GM12878 (cell line): ENCODE measurements at regions not wholly inside any gene's neighbourhood (a gene's known extent, or its start where the extent isn't known, plus 50 kb on each side); places are given as distances from the start of the nearest gene placed in this dataset.

Source experiments
- CHD2 ChIP-seq: IDR thresholded peaks from 2 replicates; pipeline ENCODE4 v1.6.1; 2011; ENCODE audit warnings: low read depth, low read length, improper control_type of control experiment, borderline replicate concordance
- ESRRA ChIP-seq: IDR thresholded peaks from 2 replicates; pipeline ENCODE4 v1.6.1; 2012; ENCODE audit warnings: mild to moderate bottlenecking, low read length, improper control_type of control experiment
- EZH2 ChIP-seq: IDR thresholded peaks from 2 replicates; pipeline ENCODE4 v1.6.1; 2012; ENCODE audit warnings: low read depth, mild to moderate bottlenecking, control low read depth, inconsistent platforms, low read length, borderline replicate concordance; ENCODE audit not compliant: control insufficient read depth
- FOXM1 ChIP-seq: IDR thresholded peaks from 2 replicates; pipeline ENCODE4 v1.6.1; 2012; ENCODE audit warnings: low read depth, mild to moderate bottlenecking, inconsistent platforms, low read length, moderate library complexity
- IKZF1 ChIP-seq: fragments of 450-650 bp; conservative IDR thresholded peaks from 2 replicates; pipeline ENCODE4 v1.6.1; 2017; ENCODE audit warnings: antibody characterized with exemption, mild to moderate bottlenecking
- KAT2A ChIP-seq: conservative IDR thresholded peaks from 2 replicates; pipeline ENCODE4 v1.6.1; 2011; ENCODE audit warnings: low read depth, low read length; ENCODE audit not compliant: control insufficient read depth
- NFIC ChIP-seq: IDR thresholded peaks from 2 replicates; pipeline ENCODE4 v1.6.1; 2012; ENCODE audit warnings: low read depth, mild to moderate bottlenecking, inconsistent platforms, low read length, moderate library complexity
- NFYB ChIP-seq: IDR thresholded peaks from 2 replicates; pipeline ENCODE4 v1.6.1; 2011; ENCODE audit warnings: low read depth, mild to moderate bottlenecking, low read length, improper control_type of control experiment, moderate library complexity; ENCODE audit not compliant: insufficient read depth
- PKNOX1 ChIP-seq: fragments of 450-650 bp; IDR thresholded peaks from 2 replicates; pipeline ENCODE4 v1.6.1; 2016; ENCODE audit warnings: mild to moderate bottlenecking
- POLR2A ChIP-seq: IDR thresholded peaks from 2 replicates; pipeline ENCODE4 v1.6.1; 2011; ENCODE audit warnings: low read depth, mild to moderate bottlenecking, low read length
- POLR2AphosphoS5 ChIP-seq: IDR thresholded peaks from 2 replicates; pipeline ENCODE4 v1.6.1; 2011; ENCODE audit warnings: mild to moderate bottlenecking, low read length, inconsistent platforms
- TCF7 ChIP-seq: IDR thresholded peaks from 2 replicates; pipeline ENCODE4 v1.6.1; 2014; ENCODE audit warnings: antibody characterized with exemption, borderline replicate concordance
- ZZZ3 ChIP-seq: IDR thresholded peaks from 2 replicates; pipeline ENCODE4 v1.6.1; 2011; ENCODE audit warnings: low read depth; ENCODE audit not compliant: control insufficient read depth, insufficient read length

- no peak for TF ChIP-seq PKNOX1
- no peak for TF ChIP-seq ZZZ3
- no peak for TF ChIP-seq POLR2AphosphoS5
- TF ChIP-seq ESRRA = no peak
- no peak for TF ChIP-seq POLR2A
- no peak for TF ChIP-seq EZH2
- no peak for TF ChIP-seq FOXM1
- TF ChIP-seq CHD2 = no peak
- no peak for TF ChIP-seq NFYB
- TF ChIP-seq IKZF1 = no peak
- TF ChIP-seq NFIC = no peak
- no peak for TF ChIP-seq TCF7
- TF ChIP-seq KAT2A = no peak
Measured at GRCh38 chr5:4520559-4520958, 619.6 kb upstream of the ADAMTS16 start.
